WERI-Rb-1 (cell line): ENCODE measurements at regions not wholly inside any gene's neighbourhood (a gene's known extent, or its start where the extent isn't known, plus 50 kb on each side); places are given as distances from the start of the nearest gene placed in this dataset.

Experiments used
- DNase-seq: peaks from one replicate; pipeline ENCODE4 v3.0.0-alpha.2; 2020
- H3K27ac ChIP-seq: fragments of 250-450 bp; sonication (Bioruptor Pico); 2 replicates; pipeline ENCODE4 v1.5.1; 2020; ENCODE audit warnings: mild to moderate bottlenecking, moderate library complexity
- H3K27me3 ChIP-seq: fragments of 250-450 bp; sonication (Bioruptor Pico); 2 replicates; pipeline ENCODE4 v1.5.1; 2021; ENCODE audit warnings: mild to moderate bottlenecking, low read depth, moderate library complexity; ENCODE audit not compliant: insufficient read depth, severe bottlenecking
- H3K36me3 ChIP-seq: fragments of 250-450 bp; sonication (Bioruptor Pico); 2 replicates; pipeline ENCODE4 v1.5.1; 2020; ENCODE audit warnings: mild to moderate bottlenecking, moderate library complexity
- H3K4me3 ChIP-seq: 2 replicates; pipeline ENCODE4 v1.5.1; 2011; ENCODE audit warnings: low read depth, mild to moderate bottlenecking, control low read depth, low read length
- H3K9me3 ChIP-seq: fragments of 250-450 bp; sonication (Bioruptor Pico); 2 replicates; pipeline ENCODE4 v1.5.1; 2021; ENCODE audit warnings: mild to moderate bottlenecking, moderate library complexity; ENCODE audit not compliant: severe bottlenecking
- CTCF ChIP-seq: IDR thresholded peaks from 2 replicates; pipeline ENCODE4 v1.5.1; 2011; ENCODE audit warnings: low read depth, mild to moderate bottlenecking, control low read depth, inconsistent platforms, low read length

GRCh38 chr6:160930547-160931377 is 60.8 kb upstream of the MAP3K4 start:
- peak; percentile 72 for DNase-seq
- Histone ChIP-seq H3K27ac (no peak overlapping the region), H3K9me3 (no peaks in the 10 kb centered on the region), H3K4me3 (peak overlapping the region; percentile 55), H3K36me3 (no peaks in the 10 kb centered on the region), H3K27me3 (no peaks in the 10 kb centered on the region)
- peak; percentile 93 for TF ChIP-seq CTCF

- Histone ChIP-seq H3K4me3 (peak overlapping the region; percentile 55), H3K36me3 (no peaks in the 10 kb centered on the region), H3K27ac (no peak overlapping the region), H3K27me3 (no peaks in the 10 kb centered on the region), H3K9me3 (no peaks in the 10 kb centered on the region)
- DNase-seq = peak; percentile 11
- TF ChIP-seq CTCF = no peak
Observed at GRCh38 chr6:160931378-160932310, 59.9 kb upstream of the MAP3K4 start.

GRCh38 chr6:160933256-160933655 is 58.3 kb upstream of the MAP3K4 start:
- TF ChIP-seq CTCF = peak; percentile 56
- Histone ChIP-seq H3K9me3 (no peaks in the 10 kb centered on the region), H3K36me3 (no peaks in the 10 kb centered on the region), H3K27me3 (no peaks in the 10 kb centered on the region), H3K27ac (no peak overlapping the region), H3K4me3 (no peak overlapping the region)
- peak; percentile 43 for DNase-seq

GRCh38 chr6:160934157-160934556 is 57.4 kb upstream of the MAP3K4 start:
- no peaks in the 10 kb centered on the region for H3K36me3 ChIP-seq
- no peaks in the 10 kb centered on the region for H3K27me3 ChIP-seq
- H3K27ac ChIP-seq = no peak overlapping the region
- DNase-seq = no peak
- H3K4me3 ChIP-seq = no peak overlapping the region
- no peak for TF ChIP-seq CTCF
- H3K9me3 ChIP-seq = no peaks in the 10 kb centered on the region

- Histone ChIP-seq H3K27me3 (no peaks in the 10 kb centered on the region), H3K4me3 (no peak overlapping the region), H3K27ac (no peak overlapping the region), H3K9me3 (no peaks in the 10 kb centered on the region), H3K36me3 (no peaks in the 10 kb centered on the region)
- TF ChIP-seq CTCF = no peak
- no peak for DNase-seq
Observed at GRCh38 chr6:160940197-160940596, 51.4 kb upstream of the MAP3K4 start.
